LNCAP (cell line): ENCODE measurements at regions not wholly inside any gene's neighbourhood (a gene's known extent, or its start where the extent isn't known, plus 50 kb on each side); places are given as distances from the start of the nearest gene placed in this dataset.

Experiments
- CTCF ChIP-seq: fragments of 450-650 bp; IDR thresholded peaks from 2 replicates; pipeline ENCODE4 v1.5.1; 2017; ENCODE audit warnings: mild to moderate bottlenecking

- TF ChIP-seq CTCF: no peak
Observed at GRCh38 chr5:88606626-88607025, 276.4 kb downstream of the MEF2C start.

GRCh38 chr5:88606173-88606572 lies 276.8 kb downstream of the MEF2C start:
- TF ChIP-seq CTCF: no peak

- TF ChIP-seq CTCF: peak; percentile 69
Observed at GRCh38 chr5:88602584-88602983, 280.4 kb downstream of the MEF2C start.

- no peak for TF ChIP-seq CTCF
Observed at GRCh38 chr5:88594441-88594840, 288.5 kb downstream of the MEF2C start.

GRCh38 chr5:88588609-88589008 lies 294.4 kb downstream of the MEF2C start:
- TF ChIP-seq CTCF: no peak

- TF ChIP-seq CTCF: no peak
Observed at GRCh38 chr5:88583471-88583870, 299.5 kb downstream of the MEF2C start.

- no peak for TF ChIP-seq CTCF
Observed at GRCh38 chr5:88558366-88558765, 289.7 kb upstream of the TMEM161B start.

GRCh38 chr5:88557881-88558280 lies 289.2 kb upstream of the TMEM161B start:
- TF ChIP-seq CTCF: no peak
